ENCODE measurements at regions not wholly inside any gene's neighbourhood (a gene's known extent, or its start where the extent isn't known, plus 50 kb on each side); places are given as distances from the start of the nearest gene placed in this dataset.
A peak's percentile ranks its signal among the peaks of the same experiment; 100 is the strongest.
"Not testable (repeated sequence)": the region's sequence is repeated elsewhere in the genome, so short reads cannot be mapped to it uniquely, and the experiment has no call there.

GRCh38 chr9:75269197-75269596, 180.9 kb downstream of the OSTF1 start:
- Histone ChIP-seq H3K27ac (ENCODE audit: low read depth, low read length) (no peak overlapping the region), H3K4me1 (ENCODE audit: control insufficient read depth, insufficient read depth, low read length) (no peaks in the 10 kb centered on the region), H3K9me3 (ENCODE audit: control insufficient read depth, insufficient read depth, low read length) (no peaks in the 10 kb centered on the region), H3K27me3 (ENCODE audit: control insufficient read depth, insufficient read depth, low read length) (no peaks in the 10 kb centered on the region), H3K4me3 (ENCODE audit: low read depth, low read length) (no peak overlapping the region), H3K36me3 (ENCODE audit: control insufficient read depth, insufficient read depth, low read length) (no peaks in the 10 kb centered on the region)
- DNase-seq (ENCODE audit: low read depth in 4 of 6, low spot score in 6 of 6), result no peak
- WGBS (ENCODE audit: insufficient coverage), result no CpG with 5 or more reads among the region's 5 CpGs

DNA sequence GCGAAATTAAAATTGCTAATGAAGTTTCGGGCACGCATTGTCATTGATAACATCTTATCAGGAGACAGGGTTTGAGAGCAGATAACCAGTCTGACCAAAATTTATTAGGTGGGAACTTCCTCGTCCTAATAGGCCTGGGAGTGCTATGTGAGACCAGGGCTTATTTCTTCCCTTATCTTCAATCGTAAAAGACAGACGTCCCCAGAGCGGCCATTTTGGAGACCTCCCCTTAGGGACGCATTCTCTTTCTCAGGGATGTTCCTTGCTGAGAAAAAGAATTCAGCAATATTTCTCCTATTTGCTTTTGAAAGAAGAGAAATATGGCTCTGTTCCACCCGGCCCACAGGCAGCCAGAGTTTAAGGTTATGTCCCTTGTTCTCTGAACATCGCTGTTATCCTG, 184.7 kb downstream of the OSTF1 start:
- not testable (repeated sequence) for H3K27ac ChIP-seq (ENCODE audit: low read depth, low read length); H3K9me3 ChIP-seq (ENCODE audit: control insufficient read depth, insufficient read depth, low read length); H3K4me1 ChIP-seq (ENCODE audit: control insufficient read depth, insufficient read depth, low read length); H3K4me3 ChIP-seq (ENCODE audit: low read depth, low read length); H3K27me3 ChIP-seq (ENCODE audit: control insufficient read depth, insufficient read depth, low read length); H3K36me3 ChIP-seq (ENCODE audit: control insufficient read depth, insufficient read depth, low read length); DNase-seq (ENCODE audit: low read depth in 4 of 6, low spot score in 6 of 6)
- WGBS (ENCODE audit: insufficient coverage), result 100% methylated on average over 1 of the region's 10 CpGs

DNA sequence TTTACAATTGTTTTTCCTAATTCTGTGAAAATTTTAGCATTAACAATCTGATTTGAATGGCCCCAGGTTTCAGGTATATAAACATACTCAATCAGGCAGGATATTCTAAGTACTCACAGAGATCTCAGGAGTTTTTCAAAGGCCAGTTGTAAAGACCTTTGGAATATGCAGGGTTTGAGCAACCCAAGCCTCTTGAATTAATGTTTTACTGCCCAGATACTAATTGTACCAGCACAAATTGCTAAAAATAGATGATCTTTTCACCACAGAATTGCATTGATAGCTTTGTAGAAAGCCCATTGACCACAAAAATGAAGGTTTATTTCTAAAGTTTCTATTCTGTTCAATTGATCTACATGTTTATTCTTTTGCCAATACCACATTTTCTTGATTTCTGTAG, 186.5 kb downstream of the OSTF1 start:
- Histone ChIP-seq H3K9me3 (ENCODE audit: control insufficient read depth, insufficient read depth, low read length) (peaks cover 5% of the 10 kb centered on the region), H3K4me3 (ENCODE audit: low read depth, low read length) (no peak overlapping the region), H3K27ac (ENCODE audit: low read depth, low read length) (no peak overlapping the region), H3K4me1 (ENCODE audit: control insufficient read depth, insufficient read depth, low read length) (no peaks in the 10 kb centered on the region), H3K36me3 (ENCODE audit: control insufficient read depth, insufficient read depth, low read length) (no peaks in the 10 kb centered on the region), H3K27me3 (ENCODE audit: control insufficient read depth, insufficient read depth, low read length) (no peaks in the 10 kb centered on the region)
- DNase-seq (ENCODE audit: low read depth in 4 of 6, low spot score in 6 of 6), result no peak

GRCh38 chr9:75282047-75282446, 193.7 kb downstream of the OSTF1 start:
- Histone ChIP-seq H3K9me3 (ENCODE audit: control insufficient read depth, insufficient read depth, low read length) (peaks cover 3% of the 10 kb centered on the region), H3K27ac (ENCODE audit: low read depth, low read length) (no peak overlapping the region), H3K36me3 (ENCODE audit: control insufficient read depth, insufficient read depth, low read length) (no peaks in the 10 kb centered on the region), H3K4me3 (ENCODE audit: low read depth, low read length) (no peak overlapping the region), H3K4me1 (ENCODE audit: control insufficient read depth, insufficient read depth, low read length) (no peaks in the 10 kb centered on the region), H3K27me3 (ENCODE audit: control insufficient read depth, insufficient read depth, low read length) (no peaks in the 10 kb centered on the region)
- no CpG with 5 or more reads among the region's 1 CpG for WGBS (ENCODE audit: insufficient coverage)
- DNase-seq (ENCODE audit: low read depth in 4 of 6, low spot score in 6 of 6), result no peak

DNA sequence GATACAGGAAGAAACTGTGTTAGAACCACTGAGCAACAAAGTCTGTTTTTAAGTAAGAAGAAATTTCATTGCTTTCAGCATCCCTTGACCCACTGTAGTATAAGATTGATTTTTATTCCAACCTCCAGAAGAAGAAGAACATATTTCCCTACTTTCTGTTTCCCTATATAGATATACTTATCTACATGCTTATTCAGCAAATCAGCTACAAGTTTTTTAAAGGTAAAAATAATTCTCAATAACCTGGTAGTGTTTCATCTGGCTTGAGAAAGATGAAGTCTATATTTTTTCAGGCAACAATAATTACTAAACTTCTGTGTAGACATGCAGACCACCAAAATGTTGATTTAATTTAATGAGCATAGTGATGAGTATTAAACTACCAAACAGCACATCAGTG, 201.0 kb downstream of the OSTF1 start:
- DNase-seq (ENCODE audit: low read depth in 4 of 6, low spot score in 6 of 6), result no peak
- H3K9me3 ChIP-seq (ENCODE audit: control insufficient read depth, insufficient read depth, low read length), result no peaks in the 10 kb centered on the region
- H3K27me3 ChIP-seq (ENCODE audit: control insufficient read depth, insufficient read depth, low read length), result no peaks in the 10 kb centered on the region
- H3K4me3 ChIP-seq (ENCODE audit: low read depth, low read length), result no peak overlapping the region
- no peaks in the 10 kb centered on the region for H3K4me1 ChIP-seq (ENCODE audit: control insufficient read depth, insufficient read depth, low read length)
- H3K27ac ChIP-seq (ENCODE audit: low read depth, low read length), result no peak overlapping the region
- no peaks in the 10 kb centered on the region for H3K36me3 ChIP-seq (ENCODE audit: control insufficient read depth, insufficient read depth, low read length)

GRCh38 chr9:75299324-75299723, 211.0 kb downstream of the OSTF1 start:
- no peak for DNase-seq (ENCODE audit: low read depth in 4 of 6, low spot score in 6 of 6)
- Histone ChIP-seq H3K4me1 (ENCODE audit: control insufficient read depth, insufficient read depth, low read length) (no peaks in the 10 kb centered on the region), H3K27me3 (ENCODE audit: control insufficient read depth, insufficient read depth, low read length) (no peaks in the 10 kb centered on the region), H3K36me3 (ENCODE audit: control insufficient read depth, insufficient read depth, low read length) (no peaks in the 10 kb centered on the region), H3K27ac (ENCODE audit: low read depth, low read length) (no peak overlapping the region), H3K4me3 (ENCODE audit: low read depth, low read length) (no peak overlapping the region), H3K9me3 (ENCODE audit: control insufficient read depth, insufficient read depth, low read length) (no peaks in the 10 kb centered on the region)
- WGBS (ENCODE audit: insufficient coverage), result no CpG with 5 or more reads among the region's 2 CpGs

DNA sequence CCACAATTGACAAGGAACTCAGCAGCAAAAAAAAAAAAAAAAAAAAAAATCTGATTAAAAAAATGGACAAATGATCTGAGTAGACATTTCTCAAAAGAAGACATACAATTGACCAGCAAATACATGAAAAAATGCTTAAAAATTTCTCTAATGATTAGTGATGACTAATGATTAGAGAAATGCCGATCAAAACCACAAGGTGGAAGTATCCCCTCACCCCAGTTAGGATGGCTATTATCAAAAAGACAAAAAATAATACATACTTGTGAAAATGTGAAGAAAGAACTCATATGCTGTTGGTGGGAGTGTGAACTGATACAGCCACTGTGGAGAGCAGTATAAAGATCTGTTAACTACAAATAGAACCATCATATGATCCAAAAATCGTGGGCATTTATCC, 245.3 kb downstream of the OSTF1 start:
- Histone ChIP-seq H3K27ac (ENCODE audit: low read depth, low read length) (no peak overlapping the region), H3K27me3 (ENCODE audit: control insufficient read depth, insufficient read depth, low read length) (no peaks in the 10 kb centered on the region), H3K36me3 (ENCODE audit: control insufficient read depth, insufficient read depth, low read length) (no peaks in the 10 kb centered on the region), H3K4me1 (ENCODE audit: control insufficient read depth, insufficient read depth, low read length) (no peaks in the 10 kb centered on the region), H3K4me3 (ENCODE audit: low read depth, low read length) (no peak overlapping the region), H3K9me3 (ENCODE audit: control insufficient read depth, insufficient read depth, low read length) (no peaks in the 10 kb centered on the region)
- peak in 1 of 6 donors; percentile 2 for DNase-seq (ENCODE audit: low read depth in 4 of 6, low spot score in 6 of 6)
- WGBS (ENCODE audit: insufficient coverage), result no CpG with 5 or more reads among the region's 2 CpGs

- H3K4me3 ChIP-seq (ENCODE audit: low read depth, low read length), result no peak overlapping the region
- no peaks in the 10 kb centered on the region for H3K36me3 ChIP-seq (ENCODE audit: control insufficient read depth, insufficient read depth, low read length)
- H3K9me3 ChIP-seq (ENCODE audit: control insufficient read depth, insufficient read depth, low read length), result no peaks in the 10 kb centered on the region
- peak in 1 of 6 donors; percentile 15 for DNase-seq (ENCODE audit: low read depth in 4 of 6, low spot score in 6 of 6)
- no CpG with 5 or more reads among the region's 1 CpG for whole genome bisulfite sequencing (ENCODE audit: insufficient coverage)
- no peak overlapping the region for H3K27ac ChIP-seq (ENCODE audit: low read depth, low read length)
- H3K4me1 ChIP-seq (ENCODE audit: control insufficient read depth, insufficient read depth, low read length), result no peaks in the 10 kb centered on the region
- no peaks in the 10 kb centered on the region for H3K27me3 ChIP-seq (ENCODE audit: control insufficient read depth, insufficient read depth, low read length)
Measured at GRCh38 chr9:75358846-75359245, 270.5 kb downstream of the OSTF1 start.

DNA sequence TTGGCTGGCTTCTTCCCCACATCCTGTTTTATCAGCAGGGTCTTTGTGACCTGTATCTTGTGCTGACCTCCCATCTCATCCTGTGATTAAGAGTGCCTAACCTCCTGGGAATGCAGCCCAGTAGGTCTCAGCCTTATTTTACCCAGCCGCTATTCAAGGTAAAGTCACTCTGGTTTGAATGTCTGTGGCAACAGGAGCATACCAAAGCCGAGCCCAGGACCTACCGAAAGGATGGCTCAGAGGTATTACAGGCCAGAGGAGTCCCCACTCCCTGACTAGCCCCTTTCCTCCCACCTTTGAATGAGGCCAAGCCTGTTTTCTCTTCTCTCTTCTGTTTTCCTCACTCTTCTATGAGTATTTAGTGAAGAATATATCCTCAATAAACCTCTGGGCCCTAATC, 271.3 kb downstream of the OSTF1 start:
- no peak for DNase-seq (ENCODE audit: low read depth in 4 of 6, low spot score in 6 of 6)
- no peaks in the 10 kb centered on the region for H3K4me1 ChIP-seq (ENCODE audit: control insufficient read depth, insufficient read depth, low read length)
- H3K9me3 ChIP-seq (ENCODE audit: control insufficient read depth, insufficient read depth, low read length), result no peaks in the 10 kb centered on the region
- H3K27me3 ChIP-seq (ENCODE audit: control insufficient read depth, insufficient read depth, low read length), result no peaks in the 10 kb centered on the region
- WGBS (ENCODE audit: insufficient coverage), result 75% methylated on average over 3 of the region's 3 CpGs
- H3K4me3 ChIP-seq (ENCODE audit: low read depth, low read length), result no peak overlapping the region
- H3K36me3 ChIP-seq (ENCODE audit: control insufficient read depth, insufficient read depth, low read length), result no peaks in the 10 kb centered on the region
- H3K27ac ChIP-seq (ENCODE audit: low read depth, low read length), result no peak overlapping the region

- WGBS (ENCODE audit: insufficient coverage), result no CpG with 5 or more reads among the region's 3 CpGs
- Histone ChIP-seq H3K9me3 (ENCODE audit: control insufficient read depth, insufficient read depth, low read length) (no peaks in the 10 kb centered on the region), H3K27me3 (ENCODE audit: control insufficient read depth, insufficient read depth, low read length) (no peaks in the 10 kb centered on the region), H3K27ac (ENCODE audit: low read depth, low read length) (no peak overlapping the region), H3K4me1 (ENCODE audit: control insufficient read depth, insufficient read depth, low read length) (no peaks in the 10 kb centered on the region), H3K36me3 (ENCODE audit: control insufficient read depth, insufficient read depth, low read length) (no peaks in the 10 kb centered on the region), H3K4me3 (ENCODE audit: low read depth, low read length) (no peak overlapping the region)
- DNase-seq (ENCODE audit: low read depth in 4 of 6, low spot score in 6 of 6), result no peak
Measured at GRCh38 chr9:75360252-75360651, 271.9 kb downstream of the OSTF1 start.

- H3K27me3 ChIP-seq (ENCODE audit: control insufficient read depth, insufficient read depth, low read length); DNase-seq (ENCODE audit: low read depth in 4 of 6, low spot score in 6 of 6); H3K4me3 ChIP-seq (ENCODE audit: low read depth, low read length); H3K27ac ChIP-seq (ENCODE audit: low read depth, low read length); H3K9me3 ChIP-seq (ENCODE audit: control insufficient read depth, insufficient read depth, low read length); H3K36me3 ChIP-seq (ENCODE audit: control insufficient read depth, insufficient read depth, low read length); H3K4me1 ChIP-seq (ENCODE audit: control insufficient read depth, insufficient read depth, low read length): not testable (repeated sequence)
- WGBS (ENCODE audit: insufficient coverage), result no CpG with 5 or more reads among the region's 5 CpGs
Measured at GRCh38 chr9:75362446-75362845, 274.1 kb downstream of the OSTF1 start.
